ENCODE measurements at regions not wholly inside any gene's neighbourhood (a gene's known extent, or its start where the extent isn't known, plus 50 kb on each side); places are given as distances from the start of the nearest gene placed in this dataset.

- no peaks in the 10 kb centered on the region for H3K36me3 Mint-ChIP-seq (ENCODE audit: low read depth)
- TF ChIP-seq CTCF (IDR thresholded peaks at IDR 0.05): no peak
- H3K27me3 Mint-ChIP-seq (ENCODE audit: insufficient read depth): no peaks in the 10 kb centered on the region
- H3K27ac Mint-ChIP-seq: no peak overlapping the region
- DNase-seq: no peak
- H3K9me3 Mint-ChIP-seq: peaks cover 9% of the 10 kb centered on the region
- H3K4me3 Mint-ChIP-seq: no peak overlapping the region
- H3K4me1 Mint-ChIP-seq (ENCODE audit: low read depth): no peaks in the 10 kb centered on the region
Measured at GRCh38 chr5:113846941-113847340, 333.4 kb downstream of the YTHDC2 start.

GRCh38 chr5:113864437-113864836 is 350.9 kb downstream of the YTHDC2 start:
- Mint-ChIP-seq H3K27ac (no peak overlapping the region), H3K4me1 (ENCODE audit: low read depth) (no peaks in the 10 kb centered on the region), H3K27me3 (ENCODE audit: insufficient read depth) (no peaks in the 10 kb centered on the region), H3K36me3 (ENCODE audit: low read depth) (no peaks in the 10 kb centered on the region), H3K9me3 (no peaks in the 10 kb centered on the region), H3K4me3 (no peak overlapping the region)
- no peak for TF ChIP-seq CTCF (IDR thresholded peaks at IDR 0.05)
- no peak for DNase-seq

- no peak overlapping the region for H3K4me3 Mint-ChIP-seq
- TF ChIP-seq CTCF (IDR thresholded peaks at IDR 0.05): no peak
- H3K27me3 Mint-ChIP-seq (ENCODE audit: insufficient read depth): no peaks in the 10 kb centered on the region
- H3K9me3 Mint-ChIP-seq: no peaks in the 10 kb centered on the region
- no peaks in the 10 kb centered on the region for H3K36me3 Mint-ChIP-seq (ENCODE audit: low read depth)
- no peaks in the 10 kb centered on the region for H3K4me1 Mint-ChIP-seq (ENCODE audit: low read depth)
- H3K27ac Mint-ChIP-seq: no peak overlapping the region
- no peak for DNase-seq
Measured at GRCh38 chr5:113866763-113867162, 353.3 kb downstream of the YTHDC2 start.

GRCh38 chr5:113869611-113870010 is 356.1 kb downstream of the YTHDC2 start:
- no peak for DNase-seq
- no peaks in the 10 kb centered on the region for H3K36me3 Mint-ChIP-seq (ENCODE audit: low read depth)
- H3K27ac Mint-ChIP-seq: no peak overlapping the region
- no peak overlapping the region for H3K4me3 Mint-ChIP-seq
- no peak for TF ChIP-seq CTCF (IDR thresholded peaks at IDR 0.05)
- no peaks in the 10 kb centered on the region for H3K9me3 Mint-ChIP-seq
- no peaks in the 10 kb centered on the region for H3K4me1 Mint-ChIP-seq (ENCODE audit: low read depth)
- no peaks in the 10 kb centered on the region for H3K27me3 Mint-ChIP-seq (ENCODE audit: insufficient read depth)

GRCh38 chr5:113871972-113872371 is 358.5 kb downstream of the YTHDC2 start:
- Mint-ChIP-seq H3K27ac (no peak overlapping the region), H3K9me3 (no peaks in the 10 kb centered on the region), H3K4me1 (ENCODE audit: low read depth) (no peaks in the 10 kb centered on the region), H3K36me3 (ENCODE audit: low read depth) (no peaks in the 10 kb centered on the region), H3K27me3 (ENCODE audit: insufficient read depth) (no peaks in the 10 kb centered on the region), H3K4me3 (no peak overlapping the region)
- no peak for TF ChIP-seq CTCF (IDR thresholded peaks at IDR 0.05)
- DNase-seq: no peak

- no peaks in the 10 kb centered on the region for H3K4me1 Mint-ChIP-seq (ENCODE audit: low read depth)
- no peak for DNase-seq
- H3K9me3 Mint-ChIP-seq: peaks cover 3% of the 10 kb centered on the region; the same call in 1 of the 2 replicates
- H3K27ac Mint-ChIP-seq: no peak overlapping the region
- peaks cover 2% of the 10 kb centered on the region; the same call in 1 of the 2 replicates for H3K27me3 Mint-ChIP-seq (ENCODE audit: insufficient read depth)
- no peaks in the 10 kb centered on the region for H3K36me3 Mint-ChIP-seq (ENCODE audit: low read depth)
- no peak overlapping the region for H3K4me3 Mint-ChIP-seq
- no peak for TF ChIP-seq CTCF (IDR thresholded peaks at IDR 0.05)
Measured at GRCh38 chr5:113875096-113875495, 361.6 kb downstream of the YTHDC2 start.
